NCI-H1048 (cell line): ENCODE measurements at regions not wholly inside any gene's neighbourhood (a gene's known extent, or its start where the extent isn't known, plus 50 kb on each side); places are given as distances from the start of the nearest gene placed in this dataset.
"Not testable (repeated sequence)": the region's sequence is repeated elsewhere in the genome, so short reads cannot be mapped to it uniquely, and the experiment has no call there.

ENCODE experiments used
- DNase-seq: peaks from one replicate; lab custom pipeline; 2025; lab: John Stamatoyannopoulos, UW

- DNase-seq: no peak
Measured at GRCh38 chr6:140758169-140758877, 1374.4 kb upstream of the GJE1 start.

DNA sequence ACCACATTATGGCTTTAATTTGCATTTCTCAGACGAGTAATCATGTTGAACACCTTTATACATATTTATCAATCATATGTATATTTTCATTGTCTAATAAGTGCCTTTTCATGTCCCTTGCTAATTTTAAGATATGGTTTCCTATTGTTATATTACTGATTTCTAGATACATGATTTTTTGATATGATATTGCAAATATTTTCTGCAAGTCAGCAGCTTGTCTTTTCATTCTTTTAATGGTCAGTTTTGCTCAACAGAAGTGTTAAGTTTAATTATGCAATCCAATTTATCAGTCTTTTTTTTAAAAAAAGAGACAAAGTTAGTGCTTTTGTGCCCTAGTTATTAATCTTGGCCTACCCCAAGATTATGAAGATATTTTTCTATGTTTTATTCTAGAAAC lies 1377.8 kb upstream of the CITED2 start:
- no peak for DNase-seq

DNA sequence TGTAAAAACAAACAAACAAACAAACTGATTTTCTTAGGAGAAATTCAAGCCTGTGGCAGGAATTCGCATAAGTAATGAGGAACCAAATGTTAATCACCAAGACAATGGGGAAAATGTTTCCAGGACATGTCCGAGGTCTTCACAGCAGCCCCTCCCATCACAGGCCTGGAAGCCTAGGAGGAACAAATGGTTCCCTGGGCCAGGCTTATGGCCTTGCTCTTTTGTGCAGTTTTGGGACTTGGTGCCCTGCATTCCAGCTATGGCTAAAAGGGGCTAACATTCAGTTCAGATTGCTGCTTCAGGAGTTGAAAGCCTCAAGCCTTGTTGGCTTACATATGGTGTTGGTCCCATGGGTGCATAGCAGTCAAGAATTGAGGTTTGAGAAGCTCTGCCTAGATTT lies 1372.7 kb upstream of the CITED2 start:
- no peak for DNase-seq

DNA sequence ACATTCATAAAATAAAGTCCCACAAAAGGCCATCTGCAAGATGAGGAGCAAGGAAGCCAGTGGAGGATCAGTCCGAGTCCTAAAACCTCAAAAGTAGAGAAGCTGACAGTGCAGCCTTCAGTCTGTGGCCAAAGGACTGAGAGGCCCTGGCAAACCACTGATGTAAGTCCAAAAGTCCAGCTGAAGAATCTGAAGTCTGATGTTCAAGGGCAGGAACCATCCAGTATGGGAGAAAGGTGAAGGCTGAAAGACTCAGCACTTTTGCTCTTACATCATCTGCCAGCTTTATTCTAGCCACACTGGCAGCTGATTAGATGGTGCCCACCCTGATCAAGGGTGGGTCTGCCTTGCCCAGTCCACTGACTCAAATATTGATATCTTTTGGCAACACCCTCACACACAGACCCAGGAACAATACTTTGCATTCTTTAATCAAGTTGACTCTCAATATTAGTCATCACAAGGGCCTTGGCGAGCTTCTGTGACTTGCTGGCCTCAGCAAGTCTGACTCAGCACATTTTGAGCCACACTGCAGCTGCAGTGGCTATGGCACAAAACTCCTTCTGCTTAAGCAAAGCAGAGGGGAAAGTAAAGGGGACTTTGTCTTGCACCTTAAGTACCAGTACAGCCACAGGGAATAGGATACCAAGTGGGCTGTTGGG lies 1370.3 kb upstream of the CITED2 start:
- no peak for DNase-seq

GRCh38 chr6:140736231-140736630 lies 1361.8 kb upstream of the CITED2 start:
- no peak for DNase-seq

GRCh38 chr6:140732991-140733390 lies 1358.5 kb upstream of the CITED2 start:
- no peak for DNase-seq

DNA sequence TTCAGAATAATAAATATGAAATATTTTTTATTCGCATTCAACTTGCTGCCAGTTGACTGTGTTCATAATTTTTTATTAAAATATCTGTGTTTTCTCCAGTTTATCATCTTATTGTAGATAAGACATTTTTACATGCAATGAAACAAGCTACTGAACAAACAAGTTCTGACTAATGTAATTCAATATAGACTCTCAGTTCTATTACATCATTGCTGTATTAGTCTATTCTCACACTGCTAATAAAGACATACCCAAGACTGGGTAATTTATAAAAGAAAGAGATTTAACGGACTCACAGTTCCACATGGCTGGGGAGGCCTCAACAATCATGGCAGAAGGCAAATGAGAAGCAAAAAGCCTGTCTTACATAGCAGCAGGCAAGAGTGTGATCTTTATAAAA lies 1357.7 kb upstream of the CITED2 start:
- no peak for DNase-seq

DNA sequence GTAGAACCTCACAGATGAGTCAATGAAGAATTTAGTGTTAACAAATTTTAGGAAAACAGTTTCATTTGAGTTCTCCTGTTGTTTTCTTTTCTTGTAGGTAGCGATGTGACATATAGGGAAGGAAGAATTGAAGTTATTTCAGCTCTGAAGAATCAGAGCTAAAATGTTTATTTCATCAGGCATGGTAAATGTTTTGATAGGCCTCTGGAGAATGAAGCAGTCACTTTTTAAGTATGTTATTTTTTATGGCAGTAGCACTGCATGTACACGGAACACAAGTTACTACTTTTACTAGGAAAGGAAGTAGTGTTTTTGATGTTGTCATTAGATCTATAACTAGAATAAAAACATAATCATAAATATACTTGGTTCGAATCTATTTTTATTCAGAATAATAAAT lies 1357.3 kb upstream of the CITED2 start:
- DNase-seq: no peak

DNA sequence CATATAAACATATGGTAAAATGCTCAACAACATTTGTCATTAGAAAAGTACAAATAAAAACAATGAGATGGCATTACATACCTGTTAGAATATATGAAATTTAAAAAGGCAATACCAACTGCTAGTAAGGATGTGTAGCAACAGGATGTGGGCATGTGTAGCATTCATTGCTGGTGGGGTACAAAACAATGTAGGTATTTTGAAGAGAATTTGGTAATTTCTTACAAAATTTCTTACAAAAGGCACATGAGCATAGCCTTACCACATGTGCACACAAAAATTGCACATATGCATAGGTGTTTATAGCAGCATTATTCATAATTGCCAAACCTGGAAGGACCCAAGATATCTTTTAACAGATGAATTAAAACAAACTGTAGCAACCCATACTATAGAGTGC lies 1355.1 kb upstream of the CITED2 start:
- no peak for DNase-seq

- no peak for DNase-seq
Measured at GRCh38 chr6:140718021-140718420, 1343.6 kb upstream of the CITED2 start.

DNA sequence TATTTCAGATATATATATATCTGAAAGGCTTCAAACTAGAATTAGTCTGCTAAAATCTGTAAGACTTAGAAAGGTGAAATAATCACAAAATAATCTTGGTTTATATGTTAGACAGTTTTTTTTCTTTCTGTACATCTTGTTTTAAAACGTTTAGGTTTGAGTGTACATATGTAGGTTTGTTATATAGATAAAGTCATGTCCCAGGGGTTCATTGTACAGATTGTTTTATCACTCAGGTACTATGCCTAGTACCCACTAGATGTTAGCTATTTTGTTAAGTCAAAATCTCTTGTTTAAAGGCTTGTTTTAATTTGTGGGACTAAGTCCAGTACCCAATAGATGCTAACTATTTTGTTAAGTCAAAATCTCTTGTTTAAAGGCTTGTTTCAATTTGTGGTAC lies 1339.0 kb upstream of the CITED2 start:
- DNase-seq: no peak

- no peak for DNase-seq
Measured at GRCh38 chr6:140711019-140711613, 1336.7 kb upstream of the CITED2 start.

DNA sequence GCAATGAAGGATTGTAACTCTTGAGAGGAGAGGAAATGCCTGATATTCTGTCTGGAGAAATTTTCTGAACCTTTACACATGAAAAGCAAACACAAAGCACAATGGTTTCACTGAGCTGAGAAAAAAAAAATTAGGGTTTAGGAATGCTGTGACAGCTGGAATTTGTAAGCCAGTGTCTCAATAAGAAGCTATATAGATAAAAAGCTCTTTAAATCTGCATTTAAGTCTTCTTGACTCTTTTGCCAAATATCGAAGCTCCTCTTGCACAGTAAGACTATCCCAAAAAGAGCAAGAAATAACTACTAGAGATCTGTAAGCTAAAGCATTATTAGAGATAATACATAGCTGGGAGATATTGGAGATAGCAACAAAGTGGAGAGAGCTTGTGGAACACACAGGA lies 1334.0 kb upstream of the CITED2 start:
- DNase-seq: no peak

DNA sequence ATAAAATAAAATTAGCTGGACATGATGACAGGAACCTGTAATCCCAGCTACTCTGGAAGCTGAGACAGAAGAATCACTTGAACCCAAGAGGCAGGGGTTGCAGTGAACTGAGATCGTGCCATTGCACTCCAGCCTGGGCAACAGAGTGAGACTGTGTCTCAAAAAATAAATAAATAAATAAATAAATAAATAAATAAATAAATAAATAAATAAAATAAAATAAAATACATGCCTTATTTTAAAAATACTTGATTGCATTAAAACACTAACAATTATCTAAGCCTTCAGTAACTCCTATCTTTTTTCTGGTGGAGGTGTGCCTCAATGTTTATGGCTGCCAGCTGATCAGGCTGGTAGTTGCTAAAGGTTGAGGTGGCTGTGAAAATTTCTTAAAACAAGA lies 1329.6 kb upstream of the CITED2 start:
- DNase-seq: not testable (repeated sequence)

DNA sequence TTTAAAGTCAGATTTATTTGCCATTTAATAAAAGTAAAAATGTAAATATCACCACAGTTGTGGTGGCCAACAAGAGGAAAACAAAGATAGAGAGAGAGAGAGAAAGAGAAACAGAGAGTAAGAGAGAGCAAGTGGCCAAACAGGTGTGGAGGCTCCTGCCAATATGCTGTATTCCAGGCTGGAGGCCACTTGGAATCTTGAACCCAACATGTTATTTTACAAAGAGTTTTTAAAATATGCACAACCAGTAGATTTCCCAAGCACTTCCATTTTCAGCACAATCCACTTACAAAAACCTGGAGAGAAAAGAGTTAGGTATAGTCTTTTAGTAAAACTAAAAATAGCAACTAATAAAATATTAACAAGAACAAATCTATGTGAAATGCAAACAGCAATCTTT lies 1323.1 kb upstream of the CITED2 start:
- no peak for DNase-seq

- no peak for DNase-seq
Measured at GRCh38 chr6:140684776-140685550, 1310.5 kb upstream of the CITED2 start.

- DNase-seq: no peak
Measured at GRCh38 chr6:140677781-140678528, 1303.5 kb upstream of the CITED2 start.

DNA sequence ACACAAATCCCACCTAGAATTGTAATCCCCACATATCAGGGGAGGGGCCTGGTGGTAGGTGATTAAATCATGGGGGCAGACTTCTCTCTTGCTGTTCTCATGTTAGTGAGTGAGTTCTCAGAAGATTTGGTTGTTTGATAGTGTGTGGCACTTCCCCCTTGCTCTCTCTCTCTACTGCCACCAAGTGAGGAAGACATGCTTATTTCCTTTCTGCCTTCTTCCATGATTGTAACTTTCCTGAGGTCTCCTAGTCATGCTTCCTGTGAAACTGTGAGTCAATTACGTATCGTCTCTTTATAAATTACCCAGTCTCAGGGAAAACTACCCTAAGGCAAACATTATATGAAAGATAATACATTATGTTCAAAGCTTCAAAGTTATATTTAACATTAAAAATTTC lies 1297.5 kb upstream of the CITED2 start:
- no peak for DNase-seq

DNA sequence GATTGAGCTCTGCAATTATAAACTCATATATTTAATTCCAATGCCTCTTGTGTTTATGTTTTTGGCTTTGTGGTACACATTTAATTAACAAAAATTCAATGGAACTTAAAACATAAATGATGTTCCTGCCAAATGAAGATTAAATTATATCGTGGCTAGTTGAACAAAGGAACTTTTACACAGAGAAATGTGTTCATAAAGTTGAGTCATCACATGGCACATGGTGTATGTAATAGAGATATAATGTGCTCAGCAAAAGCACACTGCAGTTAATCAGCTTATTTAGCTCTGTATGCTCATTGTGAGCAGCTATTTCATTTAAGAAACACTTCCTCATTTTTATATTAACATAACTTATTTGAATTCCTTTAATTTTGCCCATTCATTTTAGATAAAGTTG lies 1295.6 kb upstream of the CITED2 start:
- DNase-seq: no peak

DNA sequence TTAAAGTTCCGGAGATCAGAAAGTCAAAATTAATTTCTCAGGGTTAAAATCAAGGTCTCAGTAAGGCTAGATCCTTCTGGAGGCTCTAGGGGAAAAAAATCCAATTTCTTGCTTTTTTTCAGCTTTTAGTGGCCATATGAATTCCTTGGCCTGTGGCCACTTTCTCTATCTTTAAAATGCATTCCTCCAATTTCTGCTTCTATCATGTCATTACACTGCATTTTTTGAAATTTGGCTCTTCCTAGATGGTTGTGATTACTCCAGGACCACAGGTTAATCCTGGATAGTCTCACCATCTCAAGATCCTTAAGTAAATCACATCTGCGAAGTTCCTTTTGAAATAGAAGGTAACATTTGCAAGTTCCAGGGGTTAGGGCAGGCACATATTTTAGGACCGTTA lies 1294.9 kb upstream of the CITED2 start:
- no peak for DNase-seq

DNA sequence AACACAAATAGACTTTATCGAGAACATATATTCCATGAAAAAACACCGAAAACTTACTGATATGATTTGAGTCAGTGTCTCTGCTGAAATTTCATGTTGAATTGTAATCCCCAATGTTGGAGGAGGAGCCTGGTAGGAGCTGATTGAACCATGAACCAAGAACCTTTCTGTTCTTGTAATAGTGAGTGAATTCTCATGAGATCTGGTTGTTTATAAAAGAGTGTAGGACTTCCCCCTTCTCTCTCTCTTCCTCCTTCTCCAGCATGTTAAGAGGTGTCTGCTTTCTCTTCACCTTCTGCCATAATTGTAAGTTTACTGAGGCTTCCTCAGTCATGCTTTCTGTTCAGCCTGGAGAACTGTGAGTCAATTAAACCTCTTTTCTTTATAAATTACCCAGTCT lies 1289.3 kb upstream of the CITED2 start:
- DNase-seq: no peak

GRCh38 chr6:140663094-140663493 lies 1288.6 kb upstream of the CITED2 start:
- DNase-seq: no peak
